HEK293 (cell line): ENCODE measurements at regions not wholly inside any gene's neighbourhood (a gene's known extent, or its start where the extent isn't known, plus 50 kb on each side); places are given as distances from the start of the nearest gene placed in this dataset.
"Not testable (repeated sequence)": the region's sequence is repeated elsewhere in the genome, so short reads cannot be mapped to it uniquely, and the experiment has no call there.

Source experiments
- CTCF ChIA-PET: fragments of 350-600 bp; formaldehyde crosslinking; extraction: SDS; loops from one replicate; lab custom pipeline; 2021; ENCODE audit warnings: antibody characterized with exemption; lab: Yijun Ruan, JAX
- POLR2A ChIA-PET: fragments of 300-600 bp; formaldehyde crosslinking; extraction: SDS; loops from one replicate; lab custom pipeline; 2020; ENCODE audit warnings: antibody characterized with exemption, inconsistent platforms; lab: Yijun Ruan, JAX
- H3K27ac ChIP-seq: fragments of 200-500 bp; sonication (Bioruptor generic); 2 replicates; pipeline ENCODE4 v1.5.1; 2014; ENCODE audit warnings: low read depth, low read length, control low read depth, inconsistent platforms; ENCODE audit errors: extremely low read depth
- H3K36me3 ChIP-seq, 2 experiments: fragments of 200-500 bp in 1 of 2; sonication (Bioruptor generic) in 1 of 2; 1 replicate in 1 of 2; 2 replicates in 1 of 2; pipeline ENCODE4 v1.5.1; 2014 to 2017; ENCODE audit warnings: inconsistent platforms in 2 of 2, low read length in 2 of 2; ENCODE audit not compliant: control insufficient read depth in 2 of 2, insufficient read depth in 1 of 2
- H3K4me1 ChIP-seq: fragments of 200-500 bp; sonication (Bioruptor generic); 2 replicates; pipeline ENCODE4 v1.5.1; 2014; ENCODE audit warnings: mild to moderate bottlenecking, low read length, inconsistent platforms; ENCODE audit not compliant: control insufficient read depth, insufficient read depth
- H3K4me3 ChIP-seq: 2 replicates; pipeline ENCODE4 v1.5.1; 2011; ENCODE audit warnings: low read depth, mild to moderate bottlenecking, control low read depth, low read length, moderate library complexity
- H3K9me3 ChIP-seq: fragments of 200-500 bp; sonication (Bioruptor generic); 2 replicates; pipeline ENCODE4 v1.5.1; 2014; ENCODE audit warnings: low read depth, low read length, inconsistent platforms; ENCODE audit not compliant: control insufficient read depth, insufficient read depth
- BCL11B ChIP-seq: fragments of 450-650 bp; formaldehyde crosslinking; IDR thresholded peaks from 2 replicates; pipeline ENCODE4 v1.5.1; 2016; ENCODE audit warnings: low read depth, missing biosample characterization, missing genetic modification characterization
- ELK4 ChIP-seq: IDR thresholded peaks from 2 replicates; pipeline ENCODE4 v1.6.1; 2011; ENCODE audit warnings: mild to moderate bottlenecking, low read depth, low read length, borderline replicate concordance
- GFI1B ChIP-seq: fragments of 450-650 bp; formaldehyde crosslinking; IDR thresholded peaks from 2 replicates; pipeline ENCODE4 v1.5.1; 2016; ENCODE audit warnings: missing biosample characterization, missing genetic modification characterization
- GLI4 ChIP-seq: fragments of 450-650 bp; formaldehyde crosslinking; IDR thresholded peaks from 2 replicates; pipeline ENCODE4 v1.5.1; 2016; ENCODE audit warnings: missing biosample characterization, missing genetic modification characterization
- KLF9 ChIP-seq: fragments of 450-650 bp; formaldehyde crosslinking; IDR thresholded peaks from 2 replicates; pipeline ENCODE4 v1.5.1; 2016; ENCODE audit warnings: missing biosample characterization, missing genetic modification characterization, low read depth
- REST ChIP-seq: fragments of 450-650 bp; formaldehyde crosslinking; IDR thresholded peaks from 2 replicates; pipeline ENCODE4 v1.5.1; 2016; ENCODE audit warnings: missing biosample characterization, missing genetic modification characterization
- SP2 ChIP-seq: fragments of 450-650 bp; formaldehyde crosslinking; IDR thresholded peaks from 2 replicates; pipeline ENCODE4 v1.5.1; 2016; ENCODE audit warnings: missing biosample characterization, missing genetic modification characterization
- ZNF112 ChIP-seq: fragments of 450-650 bp; formaldehyde crosslinking; IDR thresholded peaks from 2 replicates; pipeline ENCODE4 v1.5.0; 2017; ENCODE audit warnings: missing biosample characterization, missing genetic modification characterization
- ZNF175 ChIP-seq: fragments of 450-650 bp; formaldehyde crosslinking; IDR thresholded peaks from 2 replicates; pipeline ENCODE4 v1.5.1; 2016; ENCODE audit warnings: missing biosample characterization, missing genetic modification characterization
- ZNF302 ChIP-seq: fragments of 450-650 bp; formaldehyde crosslinking; IDR thresholded peaks from 2 replicates; pipeline ENCODE4 v1.5.1; 2016; ENCODE audit warnings: missing biosample characterization, missing genetic modification characterization, low read depth
- ZNF530 ChIP-seq: fragments of 450-650 bp; formaldehyde crosslinking; IDR thresholded peaks from 2 replicates; pipeline ENCODE4 v1.5.1; 2016; ENCODE audit warnings: low read depth, missing biosample characterization, missing genetic modification characterization
- ZNF600 ChIP-seq: fragments of 450-650 bp; formaldehyde crosslinking; IDR thresholded peaks from 2 replicates; pipeline ENCODE4 v1.5.1; 2016; ENCODE audit warnings: missing biosample characterization, missing genetic modification characterization
- ZNF645 ChIP-seq: fragments of 450-650 bp; formaldehyde crosslinking; IDR thresholded peaks from 2 replicates; pipeline ENCODE4; 2016; ENCODE audit warnings: missing biosample characterization, missing genetic modification characterization
- ZNF654 ChIP-seq: fragments of 450-650 bp; formaldehyde crosslinking; IDR thresholded peaks from 2 replicates; pipeline ENCODE4 v1.5.1; 2016; ENCODE audit warnings: low read depth, missing biosample characterization, missing genetic modification characterization
- TF ChIP-seq, protein P1 (sequence below): fragments of 450-650 bp; IDR thresholded peaks from 2 replicates; pipeline ENCODE4 v1.5.1; 2018; ENCODE audit warnings: missing biosample characterization, mild to moderate bottlenecking, missing genetic modification characterization
- TF ChIP-seq, protein P2 (sequence below): fragments of 450-650 bp; formaldehyde crosslinking; IDR thresholded peaks from 2 replicates; pipeline ENCODE4 v1.5.1; 2016; ENCODE audit warnings: missing biosample characterization, missing genetic modification characterization
- TF ChIP-seq, protein P3 (sequence below): fragments of 450-650 bp; formaldehyde crosslinking; IDR thresholded peaks from 2 replicates; pipeline ENCODE4 v1.5.1; 2017; ENCODE audit warnings: missing biosample characterization, mild to moderate bottlenecking, missing genetic modification characterization, moderate library complexity

GRCh38 chr3:180421221-180421620 lies 180.7 kb upstream of the TTC14 start (continued):
- no peak for TF ChIP-seq ZNF645
- no peak for TF ChIP-seq REST (tag by site-specific recombination)
- TF ChIP-seq GLI4 (tag by site-specific recombination): no peak
- no peak for TF ChIP-seq ZNF654 (tag by site-specific recombination)
- TF ChIP-seq, protein P1, sequence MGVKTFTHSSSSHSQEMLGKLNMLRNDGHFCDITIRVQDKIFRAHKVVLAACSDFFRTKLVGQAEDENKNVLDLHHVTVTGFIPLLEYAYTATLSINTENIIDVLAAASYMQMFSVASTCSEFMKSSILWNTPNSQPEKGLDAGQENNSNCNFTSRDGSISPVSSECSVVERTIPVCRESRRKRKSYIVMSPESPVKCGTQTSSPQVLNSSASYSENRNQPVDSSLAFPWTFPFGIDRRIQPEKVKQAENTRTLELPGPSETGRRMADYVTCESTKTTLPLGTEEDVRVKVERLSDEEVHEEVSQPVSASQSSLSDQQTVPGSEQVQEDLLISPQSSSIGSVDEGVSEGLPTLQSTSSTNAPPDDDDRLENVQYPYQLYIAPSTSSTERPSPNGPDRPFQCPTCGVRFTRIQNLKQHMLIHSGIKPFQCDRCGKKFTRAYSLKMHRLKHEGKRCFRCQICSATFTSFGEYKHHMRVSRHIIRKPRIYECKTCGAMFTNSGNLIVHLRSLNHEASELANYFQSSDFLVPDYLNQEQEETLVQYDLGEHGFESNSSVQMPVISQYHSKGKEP: no peak
- TF ChIP-seq GFI1B (tag by site-specific recombination): no peak
- no peak for TF ChIP-seq ZNF112 (tag by site-specific recombination)

DNA sequence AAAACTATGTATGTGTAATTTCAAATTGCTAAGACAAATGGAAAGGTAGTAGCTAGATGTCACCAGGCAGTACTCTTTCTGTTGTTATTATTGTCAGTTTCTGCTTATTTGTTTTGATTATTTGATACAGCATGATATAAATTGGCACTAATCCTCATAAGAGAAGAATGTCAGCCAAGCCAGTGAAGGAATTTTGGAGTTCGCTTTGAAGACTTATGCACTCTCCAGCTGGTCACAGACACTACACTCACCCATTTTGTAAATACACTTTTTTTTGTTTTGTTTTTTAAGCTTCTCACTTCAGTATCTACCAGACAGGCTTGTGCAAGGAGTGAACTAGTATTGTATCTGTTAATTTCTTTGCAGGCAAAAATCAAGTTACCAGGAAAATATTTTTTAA lies 180.2 kb upstream of the TTC14 start:
- Histone ChIP-seq H3K36me3 (no peaks in the 10 kb centered on the region), H3K9me3 (no peaks in the 10 kb centered on the region)
- CTCF ChIA-PET: no interaction called here
- POLR2A ChIA-PET: no interaction called here
- TF ChIP-seq KLF9 (tag by site-specific recombination): no peak
- no peak for TF ChIP-seq ZNF302 (tag by site-specific recombination)
- TF ChIP-seq ZNF175 (tag by site-specific recombination): no peak
- TF ChIP-seq, protein P2, sequence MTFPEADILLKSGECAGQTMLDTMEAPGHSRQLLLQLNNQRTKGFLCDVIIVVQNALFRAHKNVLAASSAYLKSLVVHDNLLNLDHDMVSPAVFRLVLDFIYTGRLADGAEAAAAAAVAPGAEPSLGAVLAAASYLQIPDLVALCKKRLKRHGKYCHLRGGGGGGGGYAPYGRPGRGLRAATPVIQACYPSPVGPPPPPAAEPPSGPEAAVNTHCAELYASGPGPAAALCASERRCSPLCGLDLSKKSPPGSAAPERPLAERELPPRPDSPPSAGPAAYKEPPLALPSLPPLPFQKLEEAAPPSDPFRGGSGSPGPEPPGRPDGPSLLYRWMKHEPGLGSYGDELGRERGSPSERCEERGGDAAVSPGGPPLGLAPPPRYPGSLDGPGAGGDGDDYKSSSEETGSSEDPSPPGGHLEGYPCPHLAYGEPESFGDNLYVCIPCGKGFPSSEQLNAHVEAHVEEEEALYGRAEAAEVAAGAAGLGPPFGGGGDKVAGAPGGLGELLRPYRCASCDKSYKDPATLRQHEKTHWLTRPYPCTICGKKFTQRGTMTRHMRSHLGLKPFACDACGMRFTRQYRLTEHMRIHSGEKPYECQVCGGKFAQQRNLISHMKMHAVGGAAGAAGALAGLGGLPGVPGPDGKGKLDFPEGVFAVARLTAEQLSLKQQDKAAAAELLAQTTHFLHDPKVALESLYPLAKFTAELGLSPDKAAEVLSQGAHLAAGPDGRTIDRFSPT (tag by site-specific recombination): no peak
- TF ChIP-seq, protein P3, sequence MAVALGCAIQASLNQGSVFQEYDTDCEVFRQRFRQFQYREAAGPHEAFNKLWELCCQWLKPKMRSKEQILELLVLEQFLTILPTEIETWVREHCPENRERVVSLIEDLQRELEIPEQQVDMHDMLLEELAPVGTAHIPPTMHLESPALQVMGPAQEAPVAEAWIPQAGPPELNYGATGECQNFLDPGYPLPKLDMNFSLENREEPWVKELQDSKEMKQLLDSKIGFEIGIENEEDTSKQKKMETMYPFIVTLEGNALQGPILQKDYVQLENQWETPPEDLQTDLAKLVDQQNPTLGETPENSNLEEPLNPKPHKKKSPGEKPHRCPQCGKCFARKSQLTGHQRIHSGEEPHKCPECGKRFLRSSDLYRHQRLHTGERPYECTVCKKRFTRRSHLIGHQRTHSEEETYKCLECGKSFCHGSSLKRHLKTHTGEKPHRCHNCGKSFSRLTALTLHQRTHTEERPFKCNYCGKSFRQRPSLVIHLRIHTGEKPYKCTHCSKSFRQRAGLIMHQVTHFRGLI: no peak
- no peak for TF ChIP-seq ZNF600 (tag by site-specific recombination)
- no peak for TF ChIP-seq ELK4
- TF ChIP-seq SP2 (tag by site-specific recombination): no peak
- no peak for TF ChIP-seq ZNF530
- TF ChIP-seq BCL11B (tag by site-specific recombination): no peak
- TF ChIP-seq, all 188 proteins: peak for 0
- H3K4me3 ChIP-seq: no peak overlapping the region
- no peaks in the 10 kb centered on the region for H3K4me1 ChIP-seq
- no peak overlapping the region for H3K27ac ChIP-seq

GRCh38 chr3:180424305-180424704 lies 177.7 kb upstream of the TTC14 start:
- H3K36me3 ChIP-seq, H3K27ac ChIP-seq, POLR2A ChIA-PET, H3K4me3 ChIP-seq, CTCF ChIA-PET, H3K9me3 ChIP-seq, H3K4me1 ChIP-seq: not testable (repeated sequence)
